ENCODE measurements at regions not wholly inside any gene's neighbourhood (a gene's known extent, or its start where the extent isn't known, plus 50 kb on each side); places are given as distances from the start of the nearest gene placed in this dataset.

DNA sequence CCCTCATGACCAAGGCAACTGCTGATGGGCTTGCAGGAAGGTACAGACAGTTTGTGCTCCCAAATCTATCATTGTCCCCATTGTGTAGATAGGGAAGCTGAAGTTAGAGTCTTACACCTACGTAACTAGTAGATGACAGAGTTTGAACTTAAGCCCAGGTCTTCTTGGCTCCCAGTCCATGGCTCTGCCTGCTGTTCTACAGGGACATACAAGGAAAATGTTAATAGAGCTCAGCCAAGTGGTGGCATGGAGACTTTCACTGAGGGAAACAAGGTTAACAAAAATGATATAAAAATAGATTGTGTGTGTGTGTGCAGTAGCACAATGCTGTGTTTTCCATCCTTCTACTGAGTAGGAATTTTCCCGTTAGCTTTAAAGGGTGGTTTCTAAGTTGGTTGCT, 936.5 kb downstream of the RPA4 start:
- Histone ChIP-seq H3K27ac (ENCODE audit: low read depth, low read length, poor library complexity, severe bottlenecking) (no peak overlapping the region), H3K4me3 (ENCODE audit: low read depth, low read length, poor library complexity, severe bottlenecking) (no peak overlapping the region), H3K36me3 (ENCODE audit: insufficient read depth, low read length, poor library complexity, severe bottlenecking) (no peaks in the 10 kb centered on the region), H3K4me1 (ENCODE audit: insufficient read depth, low read length, poor library complexity, severe bottlenecking) (no peaks in the 10 kb centered on the region), H3K9me3 (ENCODE audit: low read depth, low read length, poor library complexity, severe bottlenecking) (no peaks in the 10 kb centered on the region), H3K27me3 (replicated peaks; ENCODE audit: insufficient read depth, low read depth, low read length, poor library complexity) (no peaks in the 10 kb centered on the region)
- ChIA-PET POLR2A (ENCODE audit: low non-redundant PET) (no interaction called here), CTCF (no interaction called here)
- TF ChIP-seq EZH2 (IDR thresholded peaks at IDR 0.05; ENCODE audit: borderline replicate concordance, low read depth, low read length, poor library complexity, severe bottlenecking) = no peak
- TF ChIP-seq, protein P1, sequence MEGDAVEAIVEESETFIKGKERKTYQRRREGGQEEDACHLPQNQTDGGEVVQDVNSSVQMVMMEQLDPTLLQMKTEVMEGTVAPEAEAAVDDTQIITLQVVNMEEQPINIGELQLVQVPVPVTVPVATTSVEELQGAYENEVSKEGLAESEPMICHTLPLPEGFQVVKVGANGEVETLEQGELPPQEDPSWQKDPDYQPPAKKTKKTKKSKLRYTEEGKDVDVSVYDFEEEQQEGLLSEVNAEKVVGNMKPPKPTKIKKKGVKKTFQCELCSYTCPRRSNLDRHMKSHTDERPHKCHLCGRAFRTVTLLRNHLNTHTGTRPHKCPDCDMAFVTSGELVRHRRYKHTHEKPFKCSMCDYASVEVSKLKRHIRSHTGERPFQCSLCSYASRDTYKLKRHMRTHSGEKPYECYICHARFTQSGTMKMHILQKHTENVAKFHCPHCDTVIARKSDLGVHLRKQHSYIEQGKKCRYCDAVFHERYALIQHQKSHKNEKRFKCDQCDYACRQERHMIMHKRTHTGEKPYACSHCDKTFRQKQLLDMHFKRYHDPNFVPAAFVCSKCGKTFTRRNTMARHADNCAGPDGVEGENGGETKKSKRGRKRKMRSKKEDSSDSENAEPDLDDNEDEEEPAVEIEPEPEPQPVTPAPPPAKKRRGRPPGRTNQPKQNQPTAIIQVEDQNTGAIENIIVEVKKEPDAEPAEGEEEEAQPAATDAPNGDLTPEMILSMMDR (conservative IDR thresholded peaks at IDR 0.05; ENCODE audit: low read depth, low read length) = no peak
- intact Hi-C loops (cut with micrococcal nuclease; ENCODE audit: unreplicated experiment) = no loop called here
- no TSS peak for BruUV-seq (replicated peaks)
- no peak for DNase-seq (ENCODE audit: low spot score)

DNA sequence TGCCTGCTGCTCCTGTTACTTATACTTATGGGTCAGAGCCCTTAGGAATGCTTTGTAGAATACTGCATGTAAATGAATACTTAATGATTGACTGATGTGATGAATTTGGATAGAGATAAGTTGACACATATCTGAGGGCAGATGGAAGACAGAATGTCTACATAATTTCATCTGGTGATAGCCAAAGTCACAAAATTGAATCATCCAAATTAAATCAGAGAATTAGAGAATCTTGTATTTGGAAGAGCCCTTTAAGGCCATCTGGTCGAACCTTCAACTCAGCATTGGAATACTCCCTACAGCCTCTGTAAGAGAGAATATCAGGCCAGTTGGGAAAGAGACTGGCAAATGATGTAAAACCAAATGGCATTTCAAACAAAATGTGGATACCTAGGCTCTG, 944.8 kb downstream of the RPA4 start:
- POLR2A ChIA-PET (ENCODE audit: low non-redundant PET) = no interaction called here
- BruUV-seq (replicated peaks) = no TSS peak
- Histone ChIP-seq H3K27ac (ENCODE audit: low read depth, low read length, poor library complexity, severe bottlenecking) (no peak overlapping the region), H3K27me3 (replicated peaks; ENCODE audit: insufficient read depth, low read depth, low read length, poor library complexity) (peaks cover 4% of the 10 kb centered on the region), H3K4me1 (ENCODE audit: insufficient read depth, low read length, poor library complexity, severe bottlenecking) (no peaks in the 10 kb centered on the region), H3K4me3 (ENCODE audit: low read depth, low read length, poor library complexity, severe bottlenecking) (no peak overlapping the region), H3K9me3 (ENCODE audit: low read depth, low read length, poor library complexity, severe bottlenecking) (no peaks in the 10 kb centered on the region), H3K36me3 (ENCODE audit: insufficient read depth, low read length, poor library complexity, severe bottlenecking) (no peaks in the 10 kb centered on the region)
- no peak for TF ChIP-seq EZH2 (IDR thresholded peaks at IDR 0.05; ENCODE audit: borderline replicate concordance, low read depth, low read length, poor library complexity, severe bottlenecking)
- TF ChIP-seq, protein P1 (conservative IDR thresholded peaks at IDR 0.05; ENCODE audit: low read depth, low read length) = no peak
- CTCF ChIA-PET = no interaction called here
- no peak for DNase-seq (ENCODE audit: low spot score)
- intact Hi-C loops (cut with micrococcal nuclease; ENCODE audit: unreplicated experiment) = no loop called here

DNA sequence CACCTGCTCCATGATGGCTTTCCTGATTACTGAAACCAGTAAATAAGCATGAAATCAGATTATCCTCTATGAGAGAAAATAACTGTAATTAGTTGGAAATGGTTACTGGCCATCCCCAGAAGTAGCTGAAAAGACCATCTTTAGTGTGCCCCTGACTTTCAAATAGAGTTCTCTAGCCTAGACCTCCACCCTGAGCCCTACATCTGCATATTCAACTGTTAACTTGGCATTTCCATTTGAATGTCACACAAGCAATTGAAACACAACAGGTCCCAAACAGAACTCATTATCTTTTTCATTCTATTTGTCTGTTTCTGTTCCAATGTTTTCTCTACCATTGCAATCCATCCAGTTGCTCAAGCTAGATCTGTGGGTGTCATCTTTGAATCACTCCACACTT, 952.3 kb downstream of the RPA4 start:
- DNase-seq (ENCODE audit: low spot score) = peak; percentile 51
- CTCF ChIA-PET = no interaction called here
- Histone ChIP-seq H3K4me3 (ENCODE audit: low read depth, low read length, poor library complexity, severe bottlenecking) (no peak overlapping the region), H3K9me3 (ENCODE audit: low read depth, low read length, poor library complexity, severe bottlenecking) (no peaks in the 10 kb centered on the region), H3K36me3 (ENCODE audit: insufficient read depth, low read length, poor library complexity, severe bottlenecking) (no peaks in the 10 kb centered on the region), H3K4me1 (ENCODE audit: insufficient read depth, low read length, poor library complexity, severe bottlenecking) (peaks cover 7% of the 10 kb centered on the region), H3K27me3 (replicated peaks; ENCODE audit: insufficient read depth, low read depth, low read length, poor library complexity) (no peaks in the 10 kb centered on the region), H3K27ac (ENCODE audit: low read depth, low read length, poor library complexity, severe bottlenecking) (peak overlapping the region; percentile 49)
- intact Hi-C loops (cut with micrococcal nuclease; ENCODE audit: unreplicated experiment) = no loop called here
- POLR2A ChIA-PET (ENCODE audit: low non-redundant PET) = no interaction called here
- no TSS peak for BruUV-seq (replicated peaks)
- TF ChIP-seq, protein P1 (conservative IDR thresholded peaks at IDR 0.05; ENCODE audit: low read depth, low read length) = no peak
- TF ChIP-seq EZH2 (IDR thresholded peaks at IDR 0.05; ENCODE audit: borderline replicate concordance, low read depth, low read length, poor library complexity, severe bottlenecking) = no peak
